AG04450 (cell line): ENCODE measurements at regions not wholly inside any gene's neighbourhood (a gene's known extent, or its start where the extent isn't known, plus 50 kb on each side); places are given as distances from the start of the nearest gene placed in this dataset.

Experiments used
- CTCF ChIA-PET: fragments of 300-600, 350-600 bp; formaldehyde crosslinking; extraction: SDS; loops from one replicate; lab custom pipeline; 2022; ENCODE audit warnings: antibody characterized with exemption, inconsistent platforms; lab: Charles Lee
- POLR2A ChIA-PET: fragments of 350-600 bp; formaldehyde crosslinking; extraction: SDS; loops from one replicate; lab custom pipeline; 2021; ENCODE audit warnings: antibody characterized with exemption, inconsistent platforms; lab: Yijun Ruan, JAX
- DNase-seq: peaks from one replicate; pipeline ENCODE4 v3.0.0-alpha.2; 2011; ENCODE audit warnings: low read depth, low spot score
- H3K27ac ChIP-seq: one replicate; pipeline ENCODE4 v1.5.1; 2012; ENCODE audit warnings: low read depth, low read length, control low read depth
- H3K27me3 ChIP-seq: one replicate; pipeline ENCODE4 v1.6.0; 2012; ENCODE audit warnings: low read length; ENCODE audit not compliant: control insufficient read depth, insufficient read depth
- H3K4me3 ChIP-seq: 2 replicates; pipeline ENCODE4 v1.5.1; 2011; ENCODE audit warnings: mild to moderate bottlenecking, low read depth, low read length, control low read depth
- H3K9me3 ChIP-seq: 2 replicates; pipeline ENCODE4 v1.5.1; 2012; ENCODE audit warnings: low read length; ENCODE audit not compliant: control insufficient read depth, insufficient read depth
- TF ChIP-seq, protein P1 (sequence below): IDR thresholded peaks from 2 replicates; pipeline ENCODE4 v1.5.1; 2011; ENCODE audit warnings: low read depth, low read length, control low read depth, inconsistent platforms

DNA sequence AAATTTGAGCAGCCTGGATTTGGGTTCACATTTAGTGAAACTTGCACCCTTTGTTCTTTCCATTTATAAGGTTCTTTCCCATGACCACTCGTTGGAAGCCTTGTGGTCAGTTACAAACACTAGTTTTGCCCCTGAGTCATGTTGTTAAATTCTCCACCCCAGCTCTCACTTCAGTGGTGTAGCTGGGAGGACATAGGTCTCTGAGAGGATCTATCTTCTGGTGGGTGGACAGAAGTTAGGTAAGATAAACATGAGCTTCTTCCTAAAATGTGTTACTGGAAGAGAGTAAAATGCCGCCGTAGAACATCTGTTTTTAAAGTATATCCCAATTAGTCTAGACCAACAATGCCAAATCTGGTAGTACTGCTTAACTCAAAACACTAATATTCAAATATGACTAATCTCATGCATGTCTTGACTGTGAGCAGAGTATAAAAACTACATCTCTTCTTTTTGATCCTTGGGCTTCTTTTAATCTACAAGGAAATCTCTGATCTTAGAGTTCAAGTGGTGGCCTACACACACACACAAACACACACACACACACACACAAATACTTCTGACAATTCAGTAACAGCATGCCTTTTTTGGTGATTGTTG, 162.6 kb upstream of the FN1 start:
- Histone ChIP-seq H3K9me3 (no peaks in the 10 kb centered on the region), H3K27me3 (no peaks in the 10 kb centered on the region), H3K27ac (peak overlapping the region; percentile 13), H3K4me3 (no peak overlapping the region)
- TF ChIP-seq, protein P1, sequence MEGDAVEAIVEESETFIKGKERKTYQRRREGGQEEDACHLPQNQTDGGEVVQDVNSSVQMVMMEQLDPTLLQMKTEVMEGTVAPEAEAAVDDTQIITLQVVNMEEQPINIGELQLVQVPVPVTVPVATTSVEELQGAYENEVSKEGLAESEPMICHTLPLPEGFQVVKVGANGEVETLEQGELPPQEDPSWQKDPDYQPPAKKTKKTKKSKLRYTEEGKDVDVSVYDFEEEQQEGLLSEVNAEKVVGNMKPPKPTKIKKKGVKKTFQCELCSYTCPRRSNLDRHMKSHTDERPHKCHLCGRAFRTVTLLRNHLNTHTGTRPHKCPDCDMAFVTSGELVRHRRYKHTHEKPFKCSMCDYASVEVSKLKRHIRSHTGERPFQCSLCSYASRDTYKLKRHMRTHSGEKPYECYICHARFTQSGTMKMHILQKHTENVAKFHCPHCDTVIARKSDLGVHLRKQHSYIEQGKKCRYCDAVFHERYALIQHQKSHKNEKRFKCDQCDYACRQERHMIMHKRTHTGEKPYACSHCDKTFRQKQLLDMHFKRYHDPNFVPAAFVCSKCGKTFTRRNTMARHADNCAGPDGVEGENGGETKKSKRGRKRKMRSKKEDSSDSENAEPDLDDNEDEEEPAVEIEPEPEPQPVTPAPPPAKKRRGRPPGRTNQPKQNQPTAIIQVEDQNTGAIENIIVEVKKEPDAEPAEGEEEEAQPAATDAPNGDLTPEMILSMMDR, result no peak
- DNase-seq, result peak; percentile 82
- ChIA-PET CTCF (interaction anchor here (0.6 kb wide), 1 partner anchor 12 kb away, joined by 3 read pairs; no protein-coding TSS in a partner anchor), POLR2A (interaction anchor here (1.0 kb wide), 1 partner anchor 61 kb away, joined by 3 read pairs; no protein-coding TSS in a partner anchor)

DNA sequence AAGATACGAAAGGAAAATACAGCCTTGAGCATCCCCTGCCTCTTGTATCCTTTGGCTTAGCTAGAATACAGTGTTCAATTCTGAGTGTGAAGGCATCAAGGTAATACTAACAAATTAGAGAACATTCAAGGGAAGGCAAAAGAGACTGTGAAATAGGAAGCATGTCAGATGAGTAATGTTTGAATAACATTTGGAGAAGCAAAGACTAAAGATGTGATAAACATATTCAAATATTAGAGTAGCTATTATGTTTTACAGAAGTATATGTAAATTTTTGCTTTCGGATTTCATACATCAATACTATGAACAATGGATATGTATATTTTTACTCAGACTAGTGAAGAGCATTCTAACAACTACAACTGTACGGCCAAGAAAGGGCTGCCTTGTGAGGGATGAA, 161.7 kb upstream of the FN1 start:
- no peak overlapping the region for H3K27ac ChIP-seq

DNA sequence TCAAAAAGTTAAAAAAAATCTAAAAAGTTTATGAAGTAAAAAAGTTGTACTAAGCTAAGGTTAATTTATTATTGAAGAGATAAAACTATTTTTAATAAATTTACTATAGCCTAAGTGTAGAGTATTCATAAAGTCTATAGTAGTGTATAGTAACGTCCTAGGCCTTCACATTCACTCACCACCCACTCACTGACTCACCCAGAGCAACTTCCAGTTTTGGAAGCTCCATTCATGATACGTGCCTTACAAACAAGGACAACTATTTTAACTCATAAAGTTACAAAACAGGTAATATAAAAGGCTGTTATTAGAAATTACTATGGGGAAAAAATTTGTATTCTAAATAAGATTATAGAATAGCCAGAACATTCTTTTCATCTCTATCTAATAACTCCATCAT, 158.9 kb upstream of the FN1 start:
- ChIA-PET CTCF (interaction anchor here (0.6 to 1.0 kb wide), 4 partner anchors 7 to 25 kb away, joined by 3 to 4 read pairs (median 4); no protein-coding TSS in a partner anchor), POLR2A (no interaction called here)
- Histone ChIP-seq H3K9me3 (no peaks in the 10 kb centered on the region), H3K27me3 (no peaks in the 10 kb centered on the region), H3K27ac (no peak overlapping the region), H3K4me3 (no peak overlapping the region)
- DNase-seq, result no peak
- TF ChIP-seq, protein P1, result no peak

More for the DNA sequence above, 161.7 kb upstream of the FN1 start:
- POLR2A ChIA-PET, result no interaction called here
- TF ChIP-seq, protein P1, result no peak
- H3K9me3 ChIP-seq, result no peaks in the 10 kb centered on the region
- DNase-seq, result no peak
- H3K27me3 ChIP-seq, result no peaks in the 10 kb centered on the region
- CTCF ChIA-PET, result no interaction called here
- no peak overlapping the region for H3K4me3 ChIP-seq

DNA sequence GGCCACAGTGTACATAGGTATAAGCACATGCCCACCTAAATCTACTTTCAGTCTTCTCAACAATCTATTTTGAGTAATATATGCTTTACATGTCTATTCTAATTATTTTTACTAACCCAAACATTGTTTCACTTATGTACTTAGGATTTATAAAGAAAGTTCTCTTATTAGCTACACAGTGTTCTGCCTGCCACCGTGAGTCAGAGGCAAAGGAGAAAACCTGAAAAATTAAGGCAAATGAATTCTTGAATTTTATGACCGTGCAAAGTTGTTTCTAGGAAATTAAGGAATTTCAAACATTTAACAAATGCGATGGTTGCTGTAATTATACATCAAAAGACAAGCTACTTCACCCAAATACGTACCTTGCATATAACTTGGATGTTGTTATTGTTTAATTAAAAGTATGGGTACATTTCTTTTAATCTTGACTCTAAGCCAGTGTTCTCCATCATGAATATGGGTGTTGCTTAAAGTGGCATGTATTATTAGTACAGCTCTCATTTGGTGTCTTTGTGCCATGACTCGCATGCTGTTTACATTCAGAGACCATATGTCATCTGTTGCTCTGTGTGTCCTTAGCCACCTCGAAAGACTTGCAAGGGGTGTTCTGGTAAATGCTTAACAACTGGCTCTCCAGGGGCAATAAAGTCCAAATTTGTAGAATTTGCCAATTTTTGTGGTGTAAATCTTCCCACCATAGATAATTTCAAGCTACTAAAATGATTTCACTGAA, 154.3 kb upstream of the FN1 start:
- POLR2A ChIA-PET, result no interaction called here
- Histone ChIP-seq H3K4me3 (no peak overlapping the region), H3K27ac (no peak overlapping the region), H3K27me3 (no peaks in the 10 kb centered on the region), H3K9me3 (0 out of 2 replicates have a peak, but pooled peaks cover 3% of the 10 kb centered on the region)
- TF ChIP-seq, protein P1, result no peak
- no peak for DNase-seq
- CTCF ChIA-PET, result no interaction called here

DNA sequence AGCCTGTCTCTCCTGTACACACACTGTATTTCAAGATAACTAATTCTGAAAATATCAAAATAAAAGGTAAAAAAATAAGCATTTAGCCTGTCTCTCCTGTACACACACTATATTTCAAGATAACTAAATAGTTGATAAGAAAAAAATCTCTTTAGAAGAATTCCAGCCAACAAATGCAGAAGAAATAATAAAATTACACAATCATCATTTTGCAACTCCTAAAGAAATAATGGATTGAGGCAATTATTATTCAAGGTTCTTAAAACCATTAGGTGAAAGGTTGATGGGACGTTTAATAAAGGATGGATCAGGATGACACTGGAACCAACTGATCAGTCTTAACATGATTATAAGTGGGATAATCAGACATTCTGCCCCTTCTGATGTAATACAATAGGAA, 148.0 kb upstream of the FN1 start:
- POLR2A ChIA-PET, result no interaction called here
- CTCF ChIA-PET, result interaction anchor here (0.6 kb wide), 1 partner anchor 60 kb away, joined by 5 read pairs; no protein-coding TSS in a partner anchor
- no peak overlapping the region for H3K4me3 ChIP-seq
- 0 out of 2 replicates have a peak, but pooled peaks cover 3% of the 10 kb centered on the region for H3K9me3 ChIP-seq
- TF ChIP-seq, protein P1, result no peak
- no peaks in the 10 kb centered on the region for H3K27me3 ChIP-seq
- H3K27ac ChIP-seq, result no peak overlapping the region
- DNase-seq, result no peak
